MG63 (cell line): ENCODE measurements at regions not wholly inside any gene's neighbourhood (a gene's known extent, or its start where the extent isn't known, plus 50 kb on each side); places are given as distances from the start of the nearest gene placed in this dataset.
A peak's percentile ranks its signal among the peaks of the same experiment; 100 is the strongest.

Experiments used
- DNase-seq: peaks from one replicate; pipeline ENCODE4 v3.0.0-alpha.2; 2020
- H3K27me3 ChIP-seq: fragments of 250-450 bp; sonication (Bioruptor Pico); 2 replicates; pipeline ENCODE4 v1.5.1; 2020; ENCODE audit warnings: mild to moderate bottlenecking, moderate library complexity
- H3K36me3 ChIP-seq: fragments of 250-450 bp; sonication (Bioruptor Pico); 2 replicates; pipeline ENCODE4 v1.5.1; 2020; ENCODE audit warnings: mild to moderate bottlenecking, moderate library complexity
- H3K4me3 ChIP-seq: fragments of 250-450 bp; sonication (Bioruptor Pico); 2 replicates; pipeline ENCODE4 v1.5.1; 2020; ENCODE audit warnings: mild to moderate bottlenecking, moderate library complexity
- H3K9me3 ChIP-seq: fragments of 250-450 bp; sonication (Bioruptor Pico); 2 replicates; pipeline ENCODE4 v1.5.1; 2020; ENCODE audit warnings: mild to moderate bottlenecking, moderate library complexity

- no peaks in the 10 kb centered on the region; the same call in 1 of the 2 replicates for H3K27me3 ChIP-seq
- no peaks in the 10 kb centered on the region for H3K9me3 ChIP-seq
- peak; percentile 50 for DNase-seq
- H3K36me3 ChIP-seq: no peaks in the 10 kb centered on the region
- H3K4me3 ChIP-seq: no peak overlapping the region
Observed at GRCh38 chr6:103215847-103216246, 1643.9 kb downstream of the HACE1 start.

DNA sequence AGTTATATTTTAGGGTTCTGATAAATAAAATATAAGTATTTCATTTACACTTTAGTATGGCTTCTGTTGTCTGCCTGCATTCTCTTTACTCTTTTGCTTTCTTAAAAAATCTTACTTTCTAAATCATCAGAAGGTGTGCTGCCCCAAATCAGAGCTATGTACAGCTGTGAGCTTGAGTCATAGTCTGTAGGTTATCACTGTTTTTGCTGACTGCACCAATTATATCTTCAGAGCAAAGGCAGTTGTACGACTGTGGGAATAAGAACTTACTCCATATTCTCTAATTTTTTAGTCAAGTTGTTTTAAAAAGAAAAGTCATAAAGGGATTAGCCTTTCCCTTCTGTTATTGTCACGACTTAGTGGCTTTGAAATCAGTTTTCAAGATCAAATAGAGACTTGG is 1649.0 kb downstream of the HACE1 start:
- DNase-seq: no peak
- H3K36me3 ChIP-seq: no peaks in the 10 kb centered on the region
- H3K4me3 ChIP-seq: no peak overlapping the region
- H3K27me3 ChIP-seq: no peaks in the 10 kb centered on the region
- no peaks in the 10 kb centered on the region for H3K9me3 ChIP-seq

- Histone ChIP-seq H3K4me3 (no peak overlapping the region), H3K36me3 (no peaks in the 10 kb centered on the region), H3K27me3 (no peaks in the 10 kb centered on the region), H3K9me3 (no peaks in the 10 kb centered on the region)
- no peak for DNase-seq
Observed at GRCh38 chr6:103198386-103198785, 1661.3 kb downstream of the HACE1 start.

DNA sequence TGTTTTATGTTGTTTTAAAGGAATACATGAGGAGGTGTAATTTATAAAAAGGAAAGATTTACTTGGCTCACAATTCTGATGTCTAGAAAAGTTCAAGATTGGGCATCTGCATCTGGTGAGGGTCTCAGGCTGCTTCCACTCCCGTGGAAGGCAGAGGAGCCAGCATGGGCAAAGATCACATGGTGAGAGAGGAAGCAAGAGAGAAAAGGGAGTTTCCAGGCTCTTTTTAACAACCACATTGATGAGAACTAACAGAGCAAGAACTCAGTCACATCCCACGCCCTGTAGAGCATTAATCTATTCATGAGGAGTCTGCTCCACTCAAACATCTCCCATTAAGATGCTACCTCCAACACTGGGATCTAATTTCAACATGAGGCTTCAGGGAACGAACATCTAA is 1666.3 kb downstream of the HACE1 start:
- Histone ChIP-seq H3K4me3 (no peak overlapping the region), H3K27me3 (no peaks in the 10 kb centered on the region), H3K9me3 (no peaks in the 10 kb centered on the region), H3K36me3 (no peaks in the 10 kb centered on the region)
- DNase-seq: no peak

DNA sequence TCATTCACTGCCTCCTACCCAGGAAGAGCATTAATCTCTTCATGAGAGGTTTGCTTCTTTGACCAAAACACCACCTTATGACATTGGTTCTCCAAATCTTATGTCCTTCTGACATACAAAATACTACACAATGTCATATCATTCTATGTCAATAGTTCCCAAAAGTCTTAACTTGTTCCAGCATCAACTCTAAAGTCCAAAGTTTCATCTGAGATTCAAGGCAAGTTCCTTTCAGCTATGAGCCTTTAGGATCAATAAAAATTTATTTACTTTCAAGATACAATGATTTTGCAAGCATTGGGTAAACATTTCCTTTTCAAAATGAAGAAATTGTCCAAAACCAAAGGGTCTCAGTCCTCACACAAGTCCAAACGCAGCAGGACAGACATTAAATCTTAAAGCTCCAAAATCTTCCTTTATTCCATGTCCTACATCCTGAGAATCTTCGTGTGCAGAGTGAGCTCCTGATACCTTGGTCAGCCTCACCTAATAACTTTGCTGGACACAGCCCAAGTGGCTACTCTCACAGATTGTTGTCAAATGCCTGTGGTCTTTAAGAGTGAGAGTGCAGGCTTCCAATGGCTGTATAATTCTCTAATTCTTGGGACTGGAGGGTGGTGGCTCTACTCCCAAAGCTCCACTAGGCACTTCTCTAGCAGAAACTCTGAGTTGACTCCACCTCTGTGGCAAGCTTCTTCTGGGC is 1668.2 kb downstream of the HACE1 start:
- H3K9me3 ChIP-seq: no peaks in the 10 kb centered on the region
- no peaks in the 10 kb centered on the region for H3K27me3 ChIP-seq
- H3K4me3 ChIP-seq: no peak overlapping the region
- H3K36me3 ChIP-seq: no peaks in the 10 kb centered on the region
- DNase-seq: no peak

GRCh38 chr6:103184776-103185175 is 1674.9 kb downstream of the HACE1 start:
- no peaks in the 10 kb centered on the region for H3K27me3 ChIP-seq

DNA sequence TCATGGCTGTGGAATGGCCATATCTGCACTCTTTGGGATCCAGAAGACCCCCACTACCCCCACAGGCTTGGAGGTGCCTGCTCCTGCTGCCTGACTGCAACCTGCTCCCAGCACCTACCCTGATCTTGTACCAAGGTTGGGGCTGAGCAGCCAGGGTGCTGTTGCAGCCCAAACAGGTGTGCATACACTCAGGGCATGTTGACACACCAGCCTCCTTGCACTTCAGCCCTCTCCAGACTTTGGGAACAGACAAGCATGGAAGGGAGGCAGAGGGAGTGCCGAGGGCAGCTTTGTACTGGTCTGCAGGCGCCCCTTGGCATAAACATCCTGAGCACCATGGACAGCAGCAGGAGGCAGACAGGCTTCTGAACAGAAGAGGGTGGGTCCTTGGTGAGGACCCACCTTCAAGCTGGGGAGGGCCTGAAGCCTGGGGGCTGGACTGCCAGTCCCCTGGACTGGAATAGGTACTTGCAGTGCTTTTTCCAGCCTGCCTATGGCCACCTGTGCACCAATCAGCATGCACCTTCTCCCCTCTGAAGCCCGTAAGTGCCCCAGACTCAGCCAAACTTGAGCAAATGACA is 1675.8 kb downstream of the HACE1 start:
- DNase-seq: no peak
- H3K4me3 ChIP-seq: no peak overlapping the region
- no peaks in the 10 kb centered on the region for H3K27me3 ChIP-seq
- no peaks in the 10 kb centered on the region for H3K36me3 ChIP-seq
- H3K9me3 ChIP-seq: no peaks in the 10 kb centered on the region

More at GRCh38 chr6:103184776-103185175, 1674.9 kb downstream of the HACE1 start:
- Histone ChIP-seq H3K4me3 (no peak overlapping the region), H3K9me3 (no peaks in the 10 kb centered on the region), H3K36me3 (no peaks in the 10 kb centered on the region)
- no peak for DNase-seq

DNA sequence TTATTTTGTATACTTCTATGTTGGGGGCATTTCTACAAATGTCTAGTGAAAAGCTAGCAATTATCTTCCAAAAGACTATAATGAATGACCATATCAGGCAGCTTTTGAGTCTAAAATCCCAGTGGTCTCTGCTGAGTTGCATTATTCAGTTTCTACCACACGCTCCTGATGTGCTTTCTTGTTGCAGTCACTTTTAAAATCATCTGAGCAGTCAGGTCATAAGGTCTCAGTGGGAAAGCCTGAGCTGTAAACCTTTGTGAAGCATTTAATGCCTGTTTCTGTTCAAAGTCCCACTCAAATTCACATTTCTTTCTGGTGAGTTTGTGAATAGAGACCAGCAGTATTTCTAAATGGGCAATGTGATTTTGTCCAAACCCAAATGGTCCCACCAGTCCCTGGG is 1681.5 kb downstream of the HACE1 start:
- DNase-seq: no peak

GRCh38 chr6:103177791-103178190 is 1681.9 kb downstream of the HACE1 start:
- Histone ChIP-seq H3K36me3 (no peaks in the 10 kb centered on the region), H3K27me3 (no peaks in the 10 kb centered on the region), H3K9me3 (no peaks in the 10 kb centered on the region), H3K4me3 (no peak overlapping the region)
- no peak for DNase-seq

More for the DNA sequence above, 1681.5 kb downstream of the HACE1 start:
- no peak overlapping the region for H3K4me3 ChIP-seq
- no peaks in the 10 kb centered on the region for H3K27me3 ChIP-seq
- H3K36me3 ChIP-seq: no peaks in the 10 kb centered on the region
- no peaks in the 10 kb centered on the region for H3K9me3 ChIP-seq

DNA sequence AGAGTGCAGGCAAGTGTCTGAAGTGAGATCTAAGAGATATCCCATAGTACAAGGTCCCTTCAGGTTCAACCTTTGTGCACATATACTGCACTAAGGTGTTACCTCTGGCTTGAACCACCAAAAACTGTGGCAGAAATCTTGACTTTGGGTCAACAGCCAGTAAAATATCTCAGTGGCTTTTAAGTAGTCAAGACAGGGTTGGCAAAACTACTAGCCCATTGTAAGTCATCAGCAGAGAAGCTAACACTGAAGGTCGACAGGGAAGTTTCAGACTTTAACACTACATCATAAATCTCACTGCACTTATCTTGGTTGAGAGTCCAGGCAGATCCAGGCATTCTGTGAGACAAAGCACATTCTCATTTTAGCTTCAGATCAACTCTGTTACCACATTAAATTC is 1684.7 kb downstream of the HACE1 start:
- Histone ChIP-seq H3K9me3 (no peaks in the 10 kb centered on the region), H3K36me3 (no peaks in the 10 kb centered on the region), H3K27me3 (no peaks in the 10 kb centered on the region), H3K4me3 (no peak overlapping the region)
- no peak for DNase-seq

DNA sequence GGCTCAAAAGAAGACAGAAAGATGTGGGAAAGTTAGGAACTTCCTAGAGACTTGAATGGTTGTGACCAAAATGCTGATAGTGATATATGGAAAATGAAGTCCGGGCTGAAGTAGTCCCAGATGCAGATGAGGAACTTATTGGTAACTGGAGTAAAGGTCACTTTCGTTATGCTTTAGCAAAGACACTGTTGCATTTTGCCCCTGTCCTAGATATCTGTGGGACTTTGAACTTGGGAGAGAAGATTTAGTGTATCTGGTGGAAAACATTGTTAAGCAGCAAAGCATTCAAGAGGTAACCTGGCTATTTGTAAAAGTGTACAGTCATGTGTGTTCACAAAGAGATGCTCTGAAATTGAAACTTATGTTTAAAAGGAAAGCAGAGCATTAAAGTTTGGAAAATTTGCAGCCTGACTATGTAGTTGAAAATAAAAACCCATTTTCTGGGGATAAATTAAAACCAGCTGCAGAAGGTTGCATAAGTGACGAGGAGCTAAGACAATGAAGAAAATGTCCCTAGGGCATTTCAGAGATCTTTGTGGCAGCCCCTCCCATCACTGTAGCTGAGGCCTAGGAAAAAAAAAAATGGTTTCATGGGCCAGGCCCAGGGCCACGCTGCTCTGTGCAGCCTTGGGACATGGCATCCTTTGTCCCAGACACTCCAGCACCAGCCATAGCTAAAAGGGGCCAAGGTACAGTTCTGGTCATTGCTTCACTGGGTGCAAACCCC is 1692.2 kb downstream of the HACE1 start:
- Histone ChIP-seq H3K27me3 (no peaks in the 10 kb centered on the region), H3K36me3 (no peaks in the 10 kb centered on the region), H3K9me3 (no peaks in the 10 kb centered on the region), H3K4me3 (no peak overlapping the region)
- DNase-seq: no peak

DNA sequence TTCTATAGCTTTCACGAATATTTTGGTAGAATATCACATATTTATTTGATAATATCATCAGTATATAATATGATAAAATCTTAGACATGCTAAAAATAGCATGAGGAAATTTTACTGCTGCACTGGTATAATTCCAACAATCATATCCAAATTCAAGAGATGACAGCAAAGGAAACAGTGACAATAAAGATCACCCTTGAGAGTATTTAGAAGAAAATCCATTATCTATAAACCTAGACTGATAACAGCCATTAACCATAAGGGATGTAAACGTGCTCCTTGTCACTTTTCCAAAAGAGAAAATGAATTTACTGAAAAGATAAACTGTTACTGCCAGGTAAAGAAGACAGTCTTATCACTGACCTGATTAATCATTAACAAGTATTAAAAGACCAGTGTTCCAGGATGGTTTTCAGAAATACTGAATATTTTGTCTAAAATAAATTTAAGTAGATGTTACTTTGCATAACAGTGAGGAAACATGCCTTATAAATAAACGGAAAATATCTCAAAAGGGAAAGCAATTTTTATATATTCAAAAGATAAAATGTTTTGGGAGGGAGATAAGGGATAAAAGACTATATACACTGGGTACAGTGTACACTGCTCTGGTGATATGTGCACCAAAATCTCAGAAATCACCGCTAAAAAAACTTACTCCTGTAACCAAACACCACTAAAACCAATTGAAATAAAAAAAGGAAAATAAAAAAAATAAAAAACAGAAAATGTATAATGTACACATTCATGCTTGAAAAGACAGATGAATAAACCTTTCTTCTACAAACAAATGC is 1704.7 kb downstream of the HACE1 start:
- Histone ChIP-seq H3K4me3 (no peak overlapping the region), H3K9me3 (no peaks in the 10 kb centered on the region), H3K27me3 (no peaks in the 10 kb centered on the region), H3K36me3 (no peaks in the 10 kb centered on the region)
- DNase-seq: no peak

DNA sequence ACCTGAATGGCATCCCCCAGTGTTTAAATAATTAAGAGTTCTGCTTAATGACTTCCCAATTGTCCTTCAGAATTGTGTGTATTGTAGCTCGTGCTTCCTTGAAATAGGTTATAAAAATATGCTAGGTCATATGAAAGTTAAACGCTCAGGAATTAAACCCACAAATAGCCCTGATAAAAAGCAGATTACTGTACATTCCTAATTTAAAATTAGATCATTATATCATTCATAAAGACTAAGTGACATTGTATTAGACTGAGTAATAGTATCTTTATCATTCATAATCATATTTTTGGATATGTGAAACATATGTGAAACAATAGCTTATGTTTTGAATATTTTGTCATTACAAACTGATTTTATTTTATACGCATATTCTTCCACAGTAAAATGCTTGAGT is 1706.7 kb downstream of the HACE1 start:
- H3K36me3 ChIP-seq: no peaks in the 10 kb centered on the region
- DNase-seq: no peak
- no peak overlapping the region for H3K4me3 ChIP-seq
- H3K9me3 ChIP-seq: no peaks in the 10 kb centered on the region
- no peaks in the 10 kb centered on the region for H3K27me3 ChIP-seq

DNA sequence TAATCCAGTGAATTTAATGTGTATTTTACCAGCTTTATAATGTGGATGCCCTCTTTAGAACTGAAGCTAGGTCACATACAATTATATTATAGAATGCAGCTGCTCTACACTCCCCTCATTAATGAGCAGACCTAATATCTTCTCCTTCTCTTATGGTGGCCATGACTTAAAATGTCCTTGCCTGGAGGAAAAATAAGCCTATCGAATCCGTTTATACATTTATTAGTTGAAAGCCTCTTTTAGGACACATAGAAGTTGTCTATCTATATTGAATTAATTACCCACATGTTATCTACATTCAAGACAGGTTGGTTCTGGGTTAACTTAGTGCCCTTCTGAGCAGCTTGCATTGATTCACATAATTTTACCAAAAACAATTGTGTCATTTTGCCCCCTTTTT is 1716.8 kb downstream of the HACE1 start:
- Histone ChIP-seq H3K36me3 (no peaks in the 10 kb centered on the region), H3K27me3 (no peaks in the 10 kb centered on the region), H3K4me3 (no peak overlapping the region), H3K9me3 (no peaks in the 10 kb centered on the region)
- DNase-seq: no peak

DNA sequence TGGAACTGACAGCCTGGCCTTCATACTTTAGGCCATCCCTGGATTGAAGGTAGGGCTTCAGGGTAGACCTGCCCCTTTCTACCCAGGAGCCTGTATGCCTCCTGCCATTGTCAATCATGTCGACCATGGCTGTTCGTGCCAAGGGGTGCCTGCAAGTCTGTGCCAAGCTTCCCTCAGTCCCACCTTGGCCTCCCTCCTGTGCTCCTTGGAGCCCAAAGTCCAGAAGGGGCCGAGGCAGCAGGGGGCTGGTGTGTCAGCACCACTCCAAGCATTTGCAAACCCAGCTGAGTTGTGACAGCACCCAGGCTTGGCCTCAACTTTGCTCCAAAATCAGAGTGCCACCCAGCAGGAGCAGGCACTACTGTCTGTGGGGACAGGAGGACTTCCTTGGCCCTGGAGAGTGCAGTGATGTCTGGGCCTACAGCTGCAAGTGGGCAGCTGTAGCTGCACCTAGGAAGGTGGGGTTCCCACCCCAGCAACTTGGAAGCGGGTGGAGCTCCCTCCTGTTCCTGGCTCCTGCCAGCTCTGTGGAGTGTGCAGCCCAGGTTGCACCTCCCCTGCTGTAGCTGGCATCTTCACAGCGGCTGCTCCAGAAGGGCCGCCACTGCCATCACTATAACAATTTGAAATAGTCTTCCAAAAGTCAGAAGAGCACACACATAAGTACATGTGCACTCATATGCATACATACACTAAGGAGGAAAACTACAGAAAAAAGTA is 1719.3 kb downstream of the HACE1 start:
- H3K36me3 ChIP-seq: no peaks in the 10 kb centered on the region

GRCh38 chr6:103139377-103139776 is 1720.3 kb downstream of the HACE1 start:
- no peak overlapping the region for H3K4me3 ChIP-seq
- DNase-seq: no peak
- H3K36me3 ChIP-seq: no peaks in the 10 kb centered on the region
- H3K27me3 ChIP-seq: no peaks in the 10 kb centered on the region
- no peaks in the 10 kb centered on the region for H3K9me3 ChIP-seq

More for the DNA sequence above, 1719.3 kb downstream of the HACE1 start:
- Histone ChIP-seq H3K4me3 (no peak overlapping the region), H3K9me3 (no peaks in the 10 kb centered on the region), H3K27me3 (no peaks in the 10 kb centered on the region)
- no peak for DNase-seq
